Suppressor macrophage treated with lipopolysaccharide for 4 hours (primary cell): ENCODE measurements at regions not wholly inside any gene's neighbourhood (a gene's known extent, or its start where the extent isn't known, plus 50 kb on each side); places are given as distances from the start of the nearest gene placed in this dataset.

Source experiments
- DNase-seq: peaks from one replicate; pipeline ENCODE4 v3.0.0-alpha.2; 2020

DNA sequence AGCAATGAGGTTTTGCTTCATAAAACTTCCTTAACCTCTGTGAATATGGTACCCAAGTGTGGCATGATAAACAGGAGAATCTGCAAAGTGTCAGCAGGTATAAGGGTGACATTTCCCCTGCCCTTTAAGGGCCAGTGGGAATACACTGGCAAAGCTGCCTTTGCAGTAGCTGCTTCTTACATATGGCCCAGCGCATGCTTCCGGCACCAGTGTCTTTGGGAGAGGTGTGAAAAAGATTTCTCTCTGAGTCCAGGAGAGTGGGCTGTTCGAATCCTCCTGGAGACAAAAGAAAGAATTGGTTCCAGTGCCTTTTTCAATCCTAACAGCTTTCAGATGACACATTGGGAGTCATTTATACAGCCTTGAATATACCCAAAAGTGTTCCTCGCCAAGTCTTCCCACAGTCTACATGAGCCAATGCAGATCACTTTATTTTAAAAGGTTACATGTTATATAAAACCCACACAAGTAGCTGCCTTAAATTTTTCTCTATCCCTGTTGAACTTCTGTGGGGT is 437.7 kb downstream of the PRKD1 start:
- DNase-seq: no peak

DNA sequence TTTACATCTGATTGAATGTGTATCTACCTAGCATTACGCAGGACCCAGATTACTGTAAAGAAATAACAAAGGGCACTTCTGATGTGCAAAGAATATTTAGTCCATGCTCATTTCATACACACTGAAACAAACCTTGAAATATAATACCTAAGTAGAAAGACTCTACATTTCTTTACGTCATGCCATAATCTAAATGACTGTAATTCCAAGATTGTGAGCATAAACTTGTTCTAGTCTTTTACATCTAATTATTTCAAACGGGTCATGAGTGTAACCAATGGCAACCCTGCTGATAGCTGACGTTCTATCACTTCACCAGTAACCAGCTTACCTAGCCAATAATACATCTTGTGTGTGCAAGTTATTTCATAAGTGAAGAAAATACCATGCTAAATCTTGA is 433.8 kb downstream of the PRKD1 start:
- no peak for DNase-seq

- no peak for DNase-seq
Measured at GRCh38 chr14:29494312-29494711, 433.3 kb downstream of the PRKD1 start.

DNA sequence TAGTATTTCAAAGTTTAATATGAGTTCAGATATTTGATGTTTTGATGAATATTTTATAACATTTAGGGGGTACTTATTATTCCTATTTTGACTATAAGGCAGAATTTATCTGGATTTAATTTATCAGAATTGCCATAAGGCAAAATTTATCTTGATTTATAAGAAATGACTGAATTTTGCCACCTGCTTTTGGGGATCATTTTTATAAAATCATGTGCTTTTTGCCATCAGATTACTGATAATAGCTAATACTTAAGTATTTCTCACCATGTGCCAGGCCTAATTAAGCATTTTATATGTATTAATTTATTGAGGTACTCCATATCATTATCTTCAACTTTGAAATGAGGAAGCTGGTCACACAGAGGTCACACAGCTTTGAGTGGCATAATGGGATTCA is 423.7 kb downstream of the PRKD1 start:
- DNase-seq: no peak

DNA sequence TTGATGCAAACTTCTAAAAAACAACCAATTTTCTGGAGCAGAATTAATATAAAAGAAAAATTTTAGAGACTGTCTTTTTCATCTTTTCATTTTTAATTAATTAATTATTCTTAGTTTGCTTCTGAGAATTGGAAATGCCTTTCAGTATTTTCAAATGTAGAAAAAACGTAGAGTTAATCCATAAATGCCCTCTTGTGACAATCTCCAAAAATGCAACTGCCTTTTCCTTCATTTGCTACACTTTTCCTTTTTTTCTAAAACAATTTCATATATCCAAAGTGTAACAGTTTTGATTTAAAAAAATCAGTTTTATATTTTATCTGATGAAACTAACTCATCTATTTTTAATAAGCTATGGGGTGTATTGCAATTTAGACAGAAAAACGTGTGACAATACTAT is 409.3 kb downstream of the PRKD1 start:
- DNase-seq: no peak

- DNase-seq: peak; percentile 6
Measured at GRCh38 chr14:29521526-29522137, 406.0 kb downstream of the PRKD1 start.
